HepG2 (cell line): ENCODE measurements at regions not wholly inside any gene's neighbourhood (a gene's known extent, or its start where the extent isn't known, plus 50 kb on each side); places are given as distances from the start of the nearest gene placed in this dataset.

Experiments
- BCL6 ChIP-seq: IDR thresholded peaks from 2 replicates; pipeline ENCODE4 v1.6.1; 2016; ENCODE audit warnings: missing genetic modification reagents, missing compliant biosample characterization
- BCLAF1 ChIP-seq: fragments of 450-650 bp; IDR thresholded peaks from 2 replicates; pipeline ENCODE4 v1.6.1; 2017; ENCODE audit warnings: mild to moderate bottlenecking
- E2F2 ChIP-seq: sonication (generic); formaldehyde crosslinking; IDR thresholded peaks from 2 replicates; pipeline ENCODE4 v1.4.0; 2020; ENCODE audit warnings: missing genetic modification reagents, borderline replicate concordance
- GATA4 ChIP-seq: sonication (generic); IDR thresholded peaks from 2 replicates; pipeline ENCODE4 v1.6.1; 2016; ENCODE audit warnings: antibody characterized with exemption, low read depth, borderline replicate concordance
- GLI4 ChIP-seq: sonication (generic); formaldehyde crosslinking; IDR thresholded peaks from 2 replicates; pipeline ENCODE4 v1.5.1; 2020; ENCODE audit warnings: missing genetic modification reagents, mild to moderate bottlenecking, moderate library complexity, borderline replicate concordance
- HNF4G ChIP-seq, 2 experiments: sonication (generic) in 1 of 2; formaldehyde crosslinking in 1 of 2; IDR thresholded peaks; 2 replicates each; pipeline versions ENCODE4 v1.4.0 to v1.6.1; 2011 to 2020; ENCODE audit warnings: borderline replicate concordance in 2 of 2, low read depth in 2 of 2, mild to moderate bottlenecking in 2 of 2, low read length in 1 of 2, missing genetic modification reagents in 1 of 2, moderate library complexity in 1 of 2
- KDM4B ChIP-seq: sonication (generic); formaldehyde crosslinking; IDR thresholded peaks from 2 replicates; pipeline ENCODE4 v1.4.0; 2020; ENCODE audit warnings: missing genetic modification reagents
- KLF6 ChIP-seq: IDR thresholded peaks from 2 replicates; pipeline ENCODE4 v1.8.0; 2016; ENCODE audit warnings: missing biosample characterization, missing genetic modification reagents
- MIER3 ChIP-seq: IDR thresholded peaks from 2 replicates; pipeline ENCODE4 v1.6.1; 2016; ENCODE audit warnings: missing compliant biosample characterization, borderline replicate concordance
- NCOA2 ChIP-seq: sonication (generic); formaldehyde crosslinking; IDR thresholded peaks from 2 replicates; pipeline ENCODE4 v1.8.0; 2022; ENCODE audit warnings: inconsistent platforms
- NFE2L2 ChIP-seq: fragments of 150-350 bp; IDR thresholded peaks from 2 replicates; pipeline ENCODE4 v1.6.1; 2014; ENCODE audit warnings: low read length
- NFIC ChIP-seq: IDR thresholded peaks from 2 replicates; pipeline ENCODE4 v1.6.1; 2012; ENCODE audit warnings: mild to moderate bottlenecking, low read length, inconsistent platforms
- NFKB2 ChIP-seq: sonication (generic); formaldehyde crosslinking; IDR thresholded peaks from 2 replicates; pipeline ENCODE4 v1.4.0; 2020; ENCODE audit warnings: missing genetic modification reagents, borderline replicate concordance
- RBAK ChIP-seq: sonication (generic); formaldehyde crosslinking; IDR thresholded peaks from 2 replicates; pipeline ENCODE4 v1.5.1; 2020; ENCODE audit warnings: mild to moderate bottlenecking, missing genetic modification reagents
- SIN3A ChIP-seq: IDR thresholded peaks from 2 replicates; pipeline ENCODE4 v1.6.1; 2011; ENCODE audit warnings: low read depth, mild to moderate bottlenecking, control low read depth, low read length, borderline replicate concordance
- SMARCC2 ChIP-seq: fragments of 450-650 bp; IDR thresholded peaks from 2 replicates; pipeline ENCODE4 v1.6.1; 2017; ENCODE audit warnings: antibody characterized with exemption, mild to moderate bottlenecking
- TAF15 ChIP-seq: fragments of 200-400 bp; formaldehyde crosslinking; IDR thresholded peaks from one replicate; pipeline ENCODE4 v1.6.1; 2018; ENCODE audit warnings: mild to moderate bottlenecking, low read depth, low read length; ENCODE audit not compliant: poor library complexity, severe bottlenecking
- TFAP4 ChIP-seq: sonication (generic); IDR thresholded peaks from 2 replicates; pipeline ENCODE4 v1.6.1; 2016; ENCODE audit warnings: low read depth, borderline replicate concordance
- ZBTB25 ChIP-seq: IDR thresholded peaks from 2 replicates; pipeline ENCODE4 v1.6.1; 2018; ENCODE audit warnings: missing genetic modification reagents
- ZBTB38 ChIP-seq: sonication (generic); formaldehyde crosslinking; IDR thresholded peaks from 2 replicates; pipeline ENCODE4 v1.5.1; 2020; ENCODE audit warnings: mild to moderate bottlenecking, missing genetic modification reagents
- ZBTB7A ChIP-seq: sonication (generic); formaldehyde crosslinking; IDR thresholded peaks from 2 replicates; pipeline ENCODE4 v1.8.0; 2022; ENCODE audit warnings: mild to moderate bottlenecking, missing genetic modification reagents
- ZEB1 ChIP-seq: IDR thresholded peaks from 2 replicates; pipeline ENCODE4 v1.6.1; 2012; ENCODE audit warnings: mild to moderate bottlenecking, low read depth, inconsistent platforms; ENCODE audit not compliant: insufficient replicate concordance
- ZNF709 ChIP-seq: sonication (generic); formaldehyde crosslinking; IDR thresholded peaks from 2 replicates; pipeline ENCODE4 v1.5.0; 2020; ENCODE audit warnings: mild to moderate bottlenecking, missing genetic modification reagents
- ZNF747 ChIP-seq: sonication (generic); formaldehyde crosslinking; IDR thresholded peaks from 2 replicates; pipeline ENCODE4 v1.8.1; 2023; ENCODE audit warnings: missing genetic modification reagents, mild to moderate bottlenecking, borderline replicate concordance
- ZNF790 ChIP-seq: sonication (generic); formaldehyde crosslinking; IDR thresholded peaks from 2 replicates; pipeline ENCODE4 v1.8.0; 2022; ENCODE audit warnings: missing genetic modification reagents, mild to moderate bottlenecking, borderline replicate concordance
- ZSCAN25 ChIP-seq: sonication (generic); formaldehyde crosslinking; IDR thresholded peaks from 2 replicates; pipeline ENCODE4 v1.8.0; 2022; ENCODE audit warnings: mild to moderate bottlenecking, missing genetic modification reagents

GRCh38 chr5:92927291-92927778, 653.7 kb downstream of the NR2F1-AS1 start (continued):
- TF ChIP-seq ZNF747 (CRISPR knock-in tag) (peak; percentile 87; the same call in 1 of the 2 replicates), ZNF709 (CRISPR knock-in tag) (peak; percentile 53; the same call in 1 of the 2 replicates), E2F2 (no peak), TFAP4 (peak; percentile 100), BCLAF1 (no peak), ZBTB7A (CRISPR knock-in tag) (no peak), HNF4G (IDR thresholded peaks at IDR 0.05; ENCODE audit: borderline replicate concordance, low read depth, low read length) (no peak), HNF4G (CRISPR knock-in tag; IDR thresholded peaks at IDR 0.05; ENCODE audit: borderline replicate concordance, low read depth) (peak; percentile 68; the same call in 1 of the 2 replicates), SIN3A (peak; percentile 60; the same call in 1 of the 2 replicates), ZEB1 (peak; percentile 87), SMARCC2 (0 out of 2 replicates have a peak, but pooled peaks have one; percentile 57), ZBTB25 (CRISPR knock-in tag) (0 out of 2 replicates have a peak, but pooled peaks have one; percentile 24), KLF6 (CRISPR knock-in tag) (0 out of 2 replicates have a peak, but pooled peaks have one; percentile 61), RBAK (CRISPR knock-in tag) (no peak), NCOA2 (peak; percentile 93), ZBTB38 (peak; percentile 87), BCL6 (CRISPR knock-in tag) (peak; percentile 85), NFIC (peak; percentile 94), GLI4 (CRISPR knock-in tag) (peak; percentile 72; the same call in 1 of the 2 replicates), ZNF790 (CRISPR knock-in tag) (no peak), ZSCAN25 (CRISPR knock-in tag) (peak; percentile 97), NFE2L2 (peak; percentile 49; the same call in 1 of the 2 replicates), TAF15 (no peak), NFKB2 (CRISPR knock-in tag) (no peak), MIER3 (peak; percentile 99), GATA4 (peak; percentile 35; the same call in 1 of the 2 replicates), KDM4B (CRISPR knock-in tag) (peak; percentile 77; the same call in 1 of the 2 replicates)
